Mesendoderm (in vitro differentiated cells): ENCODE measurements at regions not wholly inside any gene's neighbourhood (a gene's known extent, or its start where the extent isn't known, plus 50 kb on each side); places are given as distances from the start of the nearest gene placed in this dataset.

ENCODE experiments used
- DNase-seq: peaks from one replicate; pipeline ENCODE4 v3.0.0; 2013
- H2AK5ac ChIP-seq: 2 replicates; pipeline ENCODE4 v1.6.1; 2013; ENCODE audit warnings: low read length, inconsistent platforms
- H2BK120ac ChIP-seq: 2 replicates; pipeline ENCODE4 v1.6.1; 2013; ENCODE audit warnings: low read depth, mild to moderate bottlenecking, low read length, moderate library complexity, mixed read lengths
- H2BK15ac ChIP-seq: replicated peaks from 2 replicates; pipeline ENCODE4 v1.6.1; 2013; ENCODE audit warnings: low read depth, mild to moderate bottlenecking, moderate library complexity
- H2BK5ac ChIP-seq: 2 replicates; pipeline ENCODE4 v1.6.1; 2013; ENCODE audit warnings: low read length, inconsistent platforms
- H3K18ac ChIP-seq: 2 replicates; pipeline ENCODE4 v1.6.1; 2013; ENCODE audit warnings: mild to moderate bottlenecking, low read length, mixed read lengths
- H3K23ac ChIP-seq: one replicate; pipeline ENCODE4 v1.6.1; 2013; ENCODE audit warnings: low read length
- H3K27ac ChIP-seq: 2 replicates; pipeline ENCODE4 v1.5.1; 2013; ENCODE audit warnings: low read depth, mild to moderate bottlenecking, inconsistent platforms, low read length, moderate library complexity
- H3K27me3 ChIP-seq: 2 replicates; pipeline ENCODE4 v1.6.1; 2013; ENCODE audit warnings: low read length, control low read depth, mild to moderate bottlenecking, inconsistent platforms; ENCODE audit not compliant: insufficient read depth, poor library complexity
- H3K36me3 ChIP-seq: 2 replicates; pipeline ENCODE4 v1.6.1; 2013; ENCODE audit warnings: low read length, inconsistent platforms; ENCODE audit not compliant: control insufficient read depth, insufficient read depth
- H3K4ac ChIP-seq: one replicate; pipeline ENCODE4 v1.6.1; 2013; ENCODE audit warnings: low read depth, mild to moderate bottlenecking, low read length, moderate library complexity
- H3K4me1 ChIP-seq: 2 replicates; pipeline ENCODE4 v1.6.1; 2013; ENCODE audit warnings: low read depth, low read length, inconsistent platforms; ENCODE audit not compliant: control insufficient read depth
- H3K4me2 ChIP-seq: 2 replicates; pipeline ENCODE4 v1.6.1; 2013; ENCODE audit warnings: low read length
- H3K4me3 ChIP-seq: 2 replicates; pipeline ENCODE4 v1.5.1; 2013; ENCODE audit warnings: mild to moderate bottlenecking, low read length
- H3K56ac ChIP-seq: one replicate; pipeline ENCODE4 v1.6.1; 2013; ENCODE audit warnings: low read length
- H3K79me1 ChIP-seq: 2 replicates; pipeline ENCODE4 v1.6.1; 2013; ENCODE audit warnings: low read length, inconsistent platforms
- H3K79me2 ChIP-seq: 2 replicates; pipeline ENCODE4 v1.6.1; 2013; ENCODE audit warnings: mild to moderate bottlenecking, low read length; ENCODE audit not compliant: control insufficient read depth, insufficient read depth
- H3K9ac ChIP-seq: 2 replicates; pipeline ENCODE4 v1.6.1; 2013; ENCODE audit warnings: low read length, inconsistent platforms
- H4K5ac ChIP-seq: one replicate; pipeline ENCODE4 v1.6.1; 2013; ENCODE audit warnings: low read length
- H4K8ac ChIP-seq: one replicate; pipeline ENCODE4 v1.6.1; 2013; ENCODE audit warnings: low read depth, mild to moderate bottlenecking, control low read depth, low read length, moderate library complexity
- WGBS: extraction: QIAGEN DNeasy Blood & Tissue Kit; methylation state at CpG from one replicate; pipeline ENCODE4 v1.1.7; 2013; ENCODE audit warnings: low lambda C conversion rate, missing lambda C conversion rate; ENCODE audit not compliant: insufficient coverage; ENCODE audit errors: extremely low coverage; 5-methylcytosine and 5-hydroxymethylcytosine counted together

- H3K79me2 ChIP-seq: no peaks in the 10 kb centered on the region
- no peak overlapping the region for H2BK15ac ChIP-seq
- H3K9ac ChIP-seq: no peak overlapping the region
- no peak overlapping the region for H2BK120ac ChIP-seq
- H3K4me3 ChIP-seq: no peak overlapping the region
- H3K4me2 ChIP-seq: no peak overlapping the region
- H3K27ac ChIP-seq: no peak overlapping the region
- no peaks in the 10 kb centered on the region for H3K4me1 ChIP-seq
- no peak overlapping the region for H2AK5ac ChIP-seq
- H3K56ac ChIP-seq: no peak overlapping the region
- no peak overlapping the region for H3K23ac ChIP-seq
- peak; percentile 55 for DNase-seq
- no peaks in the 10 kb centered on the region for H3K36me3 ChIP-seq
- no peaks in the 10 kb centered on the region for H3K27me3 ChIP-seq
- no CpG with 5 or more reads among the region's 2 CpGs for WGBS
- H3K18ac ChIP-seq: no peak overlapping the region
- no peak overlapping the region for H4K8ac ChIP-seq
- H2BK5ac ChIP-seq: no peak overlapping the region
- H4K5ac ChIP-seq: no peak overlapping the region
- no peak overlapping the region for H3K4ac ChIP-seq
- no peaks in the 10 kb centered on the region for H3K79me1 ChIP-seq
Measured at GRCh38 chr2:104412384-104412783, 441.5 kb upstream of the POU3F3 start.

DNA sequence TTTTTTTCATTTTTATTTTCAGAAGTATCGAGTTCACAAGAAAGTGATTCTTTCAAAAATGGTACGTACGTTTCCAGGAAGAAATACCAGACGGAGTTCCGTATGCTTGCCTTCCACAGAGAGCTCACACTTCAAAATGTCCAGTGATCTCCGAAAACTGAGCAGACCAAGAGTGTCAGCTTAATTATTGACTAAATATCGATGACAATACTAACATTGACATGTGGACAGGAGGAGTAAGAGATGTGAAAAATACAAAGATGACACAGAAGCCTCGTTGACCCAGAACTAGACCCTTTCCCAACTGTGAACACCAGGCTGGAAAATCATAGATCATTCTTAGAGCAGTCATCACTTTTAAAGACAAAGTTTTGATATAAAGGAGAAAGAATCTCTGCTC is 440.0 kb upstream of the POU3F3 start:
- Histone ChIP-seq H3K4me1 (no peaks in the 10 kb centered on the region), H3K4ac (no peak overlapping the region), H2BK120ac (no peak overlapping the region), H3K79me2 (no peaks in the 10 kb centered on the region), H3K27me3 (no peaks in the 10 kb centered on the region), H3K9ac (no peak overlapping the region), H3K4me2 (no peak overlapping the region), H3K36me3 (no peaks in the 10 kb centered on the region), H2BK5ac (no peak overlapping the region), H4K8ac (no peak overlapping the region), H2AK5ac (no peak overlapping the region), H2BK15ac (no peak overlapping the region), H3K27ac (no peak overlapping the region), H3K79me1 (no peaks in the 10 kb centered on the region), H3K56ac (no peak overlapping the region), H3K4me3 (no peak overlapping the region), H4K5ac (no peak overlapping the region), H3K23ac (no peak overlapping the region), H3K18ac (no peak overlapping the region)
- no peak for DNase-seq
- no CpG with 5 or more reads among the region's 8 CpGs for WGBS

GRCh38 chr2:104415284-104415683 is 438.6 kb upstream of the POU3F3 start:
- Histone ChIP-seq H2BK15ac (no peak overlapping the region), H3K4me2 (no peak overlapping the region), H2BK120ac (no peak overlapping the region), H3K27ac (no peak overlapping the region), H3K36me3 (no peaks in the 10 kb centered on the region), H3K4me1 (no peaks in the 10 kb centered on the region), H3K18ac (no peak overlapping the region), H4K8ac (no peak overlapping the region), H3K4me3 (no peak overlapping the region), H2AK5ac (no peak overlapping the region), H3K23ac (no peak overlapping the region), H3K79me2 (no peaks in the 10 kb centered on the region), H3K4ac (no peak overlapping the region), H4K5ac (no peak overlapping the region), H3K56ac (no peak overlapping the region), H3K9ac (no peak overlapping the region), H2BK5ac (no peak overlapping the region), H3K27me3 (no peaks in the 10 kb centered on the region), H3K79me1 (no peaks in the 10 kb centered on the region)
- no CpG with 5 or more reads among the region's 6 CpGs for WGBS
- DNase-seq: no peak

DNA sequence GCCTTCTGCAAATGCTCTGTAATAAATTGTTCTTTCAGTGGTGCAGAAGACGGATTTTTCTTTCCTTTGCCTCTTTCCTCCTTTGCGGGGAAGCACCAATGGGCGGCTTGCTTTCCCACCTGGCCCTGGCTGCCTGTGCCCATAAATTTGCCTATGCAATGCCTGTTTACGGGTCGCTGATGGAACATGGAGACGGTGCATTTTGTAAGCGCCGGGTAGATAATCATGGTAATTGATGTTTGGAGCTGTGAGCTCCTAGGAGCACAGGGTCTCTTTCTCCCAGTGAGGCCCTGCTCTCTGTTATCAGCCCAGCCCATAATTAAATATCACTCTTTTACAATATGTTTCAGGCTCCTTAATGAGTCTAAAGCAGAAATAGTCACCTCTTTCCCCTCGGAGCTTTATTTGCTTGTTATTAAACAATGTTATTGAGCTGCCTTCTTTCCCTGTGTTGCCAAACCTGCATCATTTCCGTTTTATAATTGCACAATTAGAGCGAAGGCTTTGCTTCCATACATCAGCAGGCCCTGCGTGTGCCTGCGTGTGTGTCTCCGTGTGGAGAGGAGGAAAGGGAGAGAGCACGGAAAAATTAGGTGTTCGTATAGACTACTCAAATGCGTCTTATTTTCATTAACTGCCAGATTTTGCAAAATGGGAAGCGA is 437.4 kb upstream of the POU3F3 start:
- DNase-seq: no peak
- Histone ChIP-seq H3K4me1 (no peaks in the 10 kb centered on the region), H3K36me3 (no peaks in the 10 kb centered on the region), H2BK15ac (no peak overlapping the region), H3K9ac (no peak overlapping the region), H3K4me3 (no peak overlapping the region), H4K5ac (no peak overlapping the region), H3K27me3 (no peaks in the 10 kb centered on the region), H3K79me1 (no peaks in the 10 kb centered on the region), H3K4me2 (no peak overlapping the region), H3K18ac (no peak overlapping the region), H3K79me2 (no peaks in the 10 kb centered on the region), H3K23ac (no peak overlapping the region), H2BK120ac (no peak overlapping the region), H2BK5ac (no peak overlapping the region), H3K4ac (no peak overlapping the region), H2AK5ac (no peak overlapping the region), H4K8ac (no peak overlapping the region), H3K56ac (no peak overlapping the region), H3K27ac (no peak overlapping the region)
- WGBS: no CpG with 5 or more reads among the region's 18 CpGs

DNA sequence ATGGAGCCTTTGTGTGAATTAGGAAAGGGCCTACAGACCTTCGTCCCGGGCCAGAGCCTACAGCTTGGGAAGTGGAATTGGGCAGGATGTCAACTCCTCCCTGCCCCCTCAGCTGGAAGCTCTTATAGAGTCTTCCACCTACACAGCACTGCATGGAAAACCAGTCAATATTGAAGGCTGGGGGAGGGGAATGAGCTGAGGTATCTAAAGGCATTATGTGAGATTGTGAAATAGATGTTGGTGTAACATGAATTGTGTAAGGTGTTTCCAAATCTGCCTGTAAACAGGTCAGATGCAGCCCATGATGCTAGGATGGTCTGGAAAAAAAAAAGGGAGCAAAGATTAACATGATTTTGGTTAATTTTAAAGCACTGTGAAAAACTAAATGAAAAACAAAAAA is 433.5 kb upstream of the POU3F3 start:
- H3K27me3 ChIP-seq: no peaks in the 10 kb centered on the region
- H4K5ac ChIP-seq: no peak overlapping the region
- no peak for DNase-seq
- WGBS: no CpG with 5 or more reads among the region's 2 CpGs
- H3K4ac ChIP-seq: no peak overlapping the region
- H3K79me2 ChIP-seq: no peaks in the 10 kb centered on the region
- no peak overlapping the region for H2BK15ac ChIP-seq
- H3K27ac ChIP-seq: no peak overlapping the region
- no peaks in the 10 kb centered on the region for H3K4me1 ChIP-seq
- H3K9ac ChIP-seq: no peak overlapping the region
- no peak overlapping the region for H3K18ac ChIP-seq
- H3K36me3 ChIP-seq: no peaks in the 10 kb centered on the region
- no peak overlapping the region for H3K4me3 ChIP-seq
- no peaks in the 10 kb centered on the region for H3K79me1 ChIP-seq
- H2BK5ac ChIP-seq: no peak overlapping the region
- H3K4me2 ChIP-seq: no peak overlapping the region
- H3K23ac ChIP-seq: no peak overlapping the region
- no peak overlapping the region for H3K56ac ChIP-seq
- H2BK120ac ChIP-seq: no peak overlapping the region
- no peak overlapping the region for H4K8ac ChIP-seq
- no peak overlapping the region for H2AK5ac ChIP-seq

GRCh38 chr2:104420953-104421352 is 433.0 kb upstream of the POU3F3 start:
- no CpG with 5 or more reads among the region's 3 CpGs for WGBS
- H4K5ac ChIP-seq: no peak overlapping the region
- H2BK5ac ChIP-seq: no peak overlapping the region

More at GRCh38 chr2:104420953-104421352, 433.0 kb upstream of the POU3F3 start:
- Histone ChIP-seq H3K23ac (no peak overlapping the region), H4K8ac (peak overlapping the region; percentile 56), H3K79me2 (no peaks in the 10 kb centered on the region), H3K4me1 (no peaks in the 10 kb centered on the region), H3K18ac (no peak overlapping the region), H3K56ac (no peak overlapping the region), H3K9ac (no peak overlapping the region), H3K36me3 (no peaks in the 10 kb centered on the region), H3K4me3 (no peak overlapping the region), H2BK15ac (no peak overlapping the region), H3K27me3 (no peaks in the 10 kb centered on the region), H3K79me1 (no peaks in the 10 kb centered on the region), H3K4me2 (no peak overlapping the region), H3K4ac (no peak overlapping the region), H3K27ac (no peak overlapping the region), H2AK5ac (no peak overlapping the region), H2BK120ac (no peak overlapping the region)
- DNase-seq: no peak
